ENCODE measurements at regions not wholly inside any gene's neighbourhood (a gene's known extent, or its start where the extent isn't known, plus 50 kb on each side); places are given as distances from the start of the nearest gene placed in this dataset.

- Mint-ChIP-seq H3K27ac (peak overlapping the region; percentile 89 to 96 (median 96)), H3K36me3 (ENCODE audit: low read depth) (no peaks in the 10 kb centered on the region), H3K4me1 (peaks cover 27% of the 10 kb centered on the region), H3K4me3 (peak overlapping the region; percentile 54 to 73 (median 66)), H3K9me3 (no peaks in the 10 kb centered on the region), H3K27me3 (ENCODE audit: low read depth) (peaks cover 3% of the 10 kb centered on the region)
- no peak for TF ChIP-seq CTCF (IDR thresholded peaks at IDR 0.05; ENCODE audit: unreplicated experiment in 3 of 3)
These were observed 381.5 kb upstream of the PSMD7 start for GRCh38 chr16:73915140-73915539.

GRCh38 chr16:73912850-73913249 is 383.8 kb upstream of the PSMD7 start:
- H3K9me3 Mint-ChIP-seq, result no peaks in the 10 kb centered on the region
- peak overlapping the region in 1 of 3 experiments; percentile 60 for H3K27ac Mint-ChIP-seq
- no peaks in the 10 kb centered on the region for H3K36me3 Mint-ChIP-seq (ENCODE audit: low read depth)
- no peak overlapping the region for H3K4me3 Mint-ChIP-seq
- H3K4me1 Mint-ChIP-seq, result peaks cover 27% of the 10 kb centered on the region
- no peak for TF ChIP-seq CTCF (IDR thresholded peaks at IDR 0.05; ENCODE audit: unreplicated experiment in 3 of 3)
- peaks cover 3% of the 10 kb centered on the region for H3K27me3 Mint-ChIP-seq (ENCODE audit: low read depth)

- H3K9me3 Mint-ChIP-seq, result no peaks in the 10 kb centered on the region
- H3K4me3 Mint-ChIP-seq, result no peak overlapping the region
- H3K27ac Mint-ChIP-seq, result peak overlapping the region in 2 of 3 experiments; percentile 6 to 60
- TF ChIP-seq CTCF (IDR thresholded peaks at IDR 0.05; ENCODE audit: unreplicated experiment in 3 of 3), result no peak
- H3K4me1 Mint-ChIP-seq, result peaks cover 27% of the 10 kb centered on the region
- H3K36me3 Mint-ChIP-seq (ENCODE audit: low read depth), result no peaks in the 10 kb centered on the region
- peaks cover 3% of the 10 kb centered on the region for H3K27me3 Mint-ChIP-seq (ENCODE audit: low read depth)
These were observed 384.3 kb upstream of the PSMD7 start for GRCh38 chr16:73912281-73912680.

GRCh38 chr16:73909529-73910035 is 387.0 kb upstream of the PSMD7 start:
- Mint-ChIP-seq H3K4me3 (no peak overlapping the region), H3K27me3 (ENCODE audit: low read depth) (peaks cover 3% of the 10 kb centered on the region), H3K9me3 (no peaks in the 10 kb centered on the region), H3K27ac (no peak overlapping the region), H3K4me1 (peaks cover 11% of the 10 kb centered on the region), H3K36me3 (ENCODE audit: low read depth) (no peaks in the 10 kb centered on the region)
- no peak for TF ChIP-seq CTCF (IDR thresholded peaks at IDR 0.05; ENCODE audit: unreplicated experiment in 3 of 3)

GRCh38 chr16:73891129-73891542 is 405.5 kb upstream of the PSMD7 start:
- Mint-ChIP-seq H3K27me3 (ENCODE audit: low read depth) (peaks cover 31% of the 10 kb centered on the region), H3K4me1 (peaks cover 59% of the 10 kb centered on the region), H3K27ac (peak overlapping the region; percentile 72 to 83 (median 80)), H3K4me3 (peak overlapping the region; percentile 76 to 82 (median 77)), H3K36me3 (ENCODE audit: low read depth) (no peaks in the 10 kb centered on the region), H3K9me3 (no peaks in the 10 kb centered on the region)
- TF ChIP-seq CTCF (IDR thresholded peaks at IDR 0.05; ENCODE audit: unreplicated experiment in 3 of 3), result no peak

Data from nephron (organoid).